ENCODE measurements at regions not wholly inside any gene's neighbourhood (a gene's known extent, or its start where the extent isn't known, plus 50 kb on each side); places are given as distances from the start of the nearest gene placed in this dataset.

GRCh38 chr3:95271395-95271794 is 1208.5 kb downstream of the NSUN3 start:
- no peak for TF ChIP-seq GATA2 (IDR thresholded peaks at IDR 0.05; ENCODE audit: low read depth, low read length)
- TF ChIP-seq GATA3 (IDR thresholded peaks at IDR 0.05; ENCODE audit: low read depth, low read length), result no peak
